CD14-positive monocyte (primary cell): ENCODE measurements at regions not wholly inside any gene's neighbourhood (a gene's known extent, or its start where the extent isn't known, plus 50 kb on each side); places are given as distances from the start of the nearest gene placed in this dataset.

ENCODE experiments used
- DNase-seq, 3 donors: peaks; one replicate each; pipeline ENCODE4 v3.0.0-alpha.2; 2011 to 2022
- H2AFZ ChIP-seq: 2 replicates; pipeline ENCODE4 v1.6.0; 2012; ENCODE audit warnings: mild to moderate bottlenecking, low read depth, low read length, inconsistent platforms; ENCODE audit not compliant: insufficient read depth, poor library complexity, severe bottlenecking
- H3K27ac ChIP-seq, 2 donors: 1 replicate in 1 of 2; 2 replicates in 1 of 2; pipeline ENCODE4 v1.5.1; 2012 to 2013; ENCODE audit warnings: low read length in 2 of 2, control low read depth in 1 of 2, inconsistent platforms in 1 of 2, low read depth in 1 of 2, mild to moderate bottlenecking in 1 of 2
- H3K27me3 ChIP-seq, 2 donors: one replicate each; pipeline versions ENCODE4 v1.6.0 to v1.6.1; 2011 to 2013; ENCODE audit warnings: low read length in 2 of 2; ENCODE audit not compliant: control insufficient read depth in 2 of 2, insufficient read depth in 2 of 2
- H3K36me3 ChIP-seq, 2 donors: replicated peaks in 1 of 2; 1 replicate in 1 of 2; 2 replicates in 1 of 2; pipeline versions ENCODE4 v1.5.1 to v1.6.1; 2012 to 2013; ENCODE audit warnings: low read length in 2 of 2, control low read depth in 1 of 2, inconsistent platforms in 1 of 2, mild to moderate bottlenecking in 1 of 2; ENCODE audit not compliant: insufficient read depth in 2 of 2, control insufficient read depth in 1 of 2
- H3K4me1 ChIP-seq, 2 donors: 1 replicate in 1 of 2; 2 replicates in 1 of 2; pipeline versions ENCODE4 v1.5.1 to v1.6.1; 2012 to 2013; ENCODE audit warnings: low read length in 2 of 2, control low read depth in 1 of 2, inconsistent platforms in 1 of 2, mild to moderate bottlenecking in 1 of 2, moderate library complexity in 1 of 2; ENCODE audit not compliant: insufficient read depth in 2 of 2, control insufficient read depth in 1 of 2
- H3K4me2 ChIP-seq: replicated peaks from 2 replicates; pipeline ENCODE3; 2012; ENCODE audit warnings: low read length, moderate library complexity, mild to moderate bottlenecking; ENCODE audit not compliant: poor library complexity, severe bottlenecking; ENCODE audit errors: extremely low read depth
- H3K4me3 ChIP-seq, 3 experiments: fragments of 200-600 bp in 1 of 3; sonication (generic) in 1 of 3; replicated peaks in 1 of 3; 1 replicate in 2 of 3; 2 replicates in 1 of 3; pipeline ENCODE4 v1.5.1; 2011 to 2013; ENCODE audit warnings: low read length in 3 of 3, mild to moderate bottlenecking in 3 of 3, control low read depth in 2 of 3, low read depth in 2 of 3, inconsistent platforms in 1 of 3, moderate library complexity in 1 of 3
- H3K79me2 ChIP-seq: 2 replicates; pipeline ENCODE4 v1.6.0; 2012; ENCODE audit warnings: mild to moderate bottlenecking, control low read depth, inconsistent platforms, low read length, moderate library complexity; ENCODE audit not compliant: insufficient read depth
- H3K9ac ChIP-seq: 2 replicates; pipeline ENCODE4 v1.6.0; 2017; ENCODE audit warnings: low read length, mild to moderate bottlenecking; ENCODE audit not compliant: insufficient read depth, poor library complexity, severe bottlenecking
- H3K9me3 ChIP-seq, 2 donors: replicated peaks in 1 of 2; 1 replicate in 1 of 2; 2 replicates in 1 of 2; pipeline versions ENCODE4 v1.5.1 to v1.6.1; 2012 to 2013; ENCODE audit warnings: low read length in 2 of 2, control low read depth in 1 of 2; ENCODE audit not compliant: control insufficient read depth in 1 of 2, insufficient read depth in 1 of 2
- H4K20me1 ChIP-seq: 2 replicates; pipeline ENCODE4 v1.6.0; 2012; ENCODE audit warnings: mild to moderate bottlenecking, low read length, control low read depth, moderate library complexity; ENCODE audit not compliant: insufficient read depth
- H3K27ac Mint-ChIP-seq, 7 donors: one replicate each; pipeline ENCODE4 v1.8.0; 2020; ENCODE audit warnings: mild to moderate bottlenecking in 7 of 7, mixed read lengths in 7 of 7, moderate library complexity in 6 of 7, inconsistent platforms in 2 of 7
- H3K27me3 Mint-ChIP-seq, 3 donors: one replicate each; pipeline ENCODE4 v1.8.0; 2021 to 2022; ENCODE audit warnings: low read depth in 3 of 3, mild to moderate bottlenecking in 3 of 3, mixed read lengths in 3 of 3, moderate library complexity in 3 of 3, inconsistent platforms in 1 of 3
- H3K36me3 Mint-ChIP-seq, 2 donors: one replicate each; pipeline ENCODE4 v1.8.0; 2020; ENCODE audit warnings: mixed read lengths in 2 of 2, inconsistent platforms in 1 of 2, mild to moderate bottlenecking in 1 of 2
- H3K4me1 Mint-ChIP-seq: one replicate; pipeline ENCODE4 v1.8.0; 2020; ENCODE audit warnings: mild to moderate bottlenecking, mixed read lengths
- H3K4me3 Mint-ChIP-seq, 2 donors: one replicate each; pipeline ENCODE4 v1.8.0; 2020; ENCODE audit warnings: mild to moderate bottlenecking in 2 of 2, mixed read lengths in 2 of 2, moderate library complexity in 1 of 2
- H3K9me3 Mint-ChIP-seq, 7 donors: one replicate each; pipeline ENCODE4 v1.8.0; 2020 to 2022; ENCODE audit warnings: mixed read lengths in 7 of 7, mild to moderate bottlenecking in 6 of 7, moderate library complexity in 6 of 7, inconsistent platforms in 2 of 7
- WGBS: methylation state at CpG from one replicate; pipeline ENCODE4 v1.1.5; 2013; ENCODE audit warnings: missing lambda C conversion rate; ENCODE audit not compliant: insufficient coverage; 5-methylcytosine and 5-hydroxymethylcytosine counted together
- intact Hi-C, 2 donors: fragments of 100-400 bp; cut with micrococcal nuclease; formaldehyde crosslinking; loops; one replicate each; pipeline versions ENCODE4 v1.15.0 to v1.15.1; 2023
- TF ChIP-seq, protein P1 (sequence below): fragments of 200-600 bp; IDR thresholded peaks from one replicate; pipeline ENCODE4 v1.8.0; 2022; ENCODE audit warnings: antibody characterized with exemption, mild to moderate bottlenecking

DNA sequence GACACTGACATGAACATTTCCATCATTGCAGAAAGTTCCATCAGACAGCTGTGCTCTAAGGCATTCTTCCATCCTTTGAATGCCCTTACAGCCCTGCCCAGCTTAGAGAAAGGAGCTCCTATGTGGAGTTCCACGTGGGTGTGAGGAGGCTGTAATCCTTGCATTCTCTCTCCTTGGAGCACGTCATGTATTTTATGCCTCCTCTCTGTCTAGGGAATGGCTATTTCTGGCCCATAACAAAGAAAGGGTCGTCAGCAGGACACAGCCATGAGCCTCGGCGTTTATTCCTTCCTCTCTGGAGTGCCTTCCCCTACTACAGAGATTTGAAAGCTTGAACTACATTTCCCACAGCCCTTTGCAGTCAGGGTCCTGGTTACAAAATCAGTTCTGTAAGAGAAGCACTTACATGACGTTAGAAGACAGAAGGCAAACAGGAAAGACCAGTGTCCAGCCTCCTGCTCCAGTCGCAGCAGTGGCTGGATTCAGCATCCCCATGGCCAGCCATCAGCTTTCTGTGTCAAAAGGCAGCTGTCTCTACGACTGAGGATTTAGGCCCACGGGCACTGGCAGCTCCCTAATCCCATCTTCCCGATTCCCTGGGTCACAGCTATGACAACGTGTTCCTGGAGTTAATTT lies 234.9 kb downstream of the TFCP2L1 start:
- Mint-ChIP-seq H3K4me1 (no peaks in the 10 kb centered on the region), H3K27ac (no peak overlapping the region), H3K9me3 (peaks cover 0 to 17% (median 8%) of the 10 kb centered on the region in 7 donors), H3K36me3 (no peaks in the 10 kb centered on the region), H3K27me3 (peaks cover 0 to 9% (median 0%) of the 10 kb centered on the region in 3 donors), H3K4me3 (no peak overlapping the region)
- H3K27ac ChIP-seq: no peak overlapping the region
- intact Hi-C loops: no loop called here
- no peak overlapping the region for H2AFZ ChIP-seq
- H3K36me3 ChIP-seq: no peaks in the 10 kb centered on the region
- H4K20me1 ChIP-seq: no peaks in the 10 kb centered on the region
- H3K4me2 ChIP-seq: no peak overlapping the region
- no peak overlapping the region for H3K4me3 ChIP-seq
- 69% methylated on average over 10 of the region's 11 CpGs for WGBS
- TF ChIP-seq, protein P1, sequence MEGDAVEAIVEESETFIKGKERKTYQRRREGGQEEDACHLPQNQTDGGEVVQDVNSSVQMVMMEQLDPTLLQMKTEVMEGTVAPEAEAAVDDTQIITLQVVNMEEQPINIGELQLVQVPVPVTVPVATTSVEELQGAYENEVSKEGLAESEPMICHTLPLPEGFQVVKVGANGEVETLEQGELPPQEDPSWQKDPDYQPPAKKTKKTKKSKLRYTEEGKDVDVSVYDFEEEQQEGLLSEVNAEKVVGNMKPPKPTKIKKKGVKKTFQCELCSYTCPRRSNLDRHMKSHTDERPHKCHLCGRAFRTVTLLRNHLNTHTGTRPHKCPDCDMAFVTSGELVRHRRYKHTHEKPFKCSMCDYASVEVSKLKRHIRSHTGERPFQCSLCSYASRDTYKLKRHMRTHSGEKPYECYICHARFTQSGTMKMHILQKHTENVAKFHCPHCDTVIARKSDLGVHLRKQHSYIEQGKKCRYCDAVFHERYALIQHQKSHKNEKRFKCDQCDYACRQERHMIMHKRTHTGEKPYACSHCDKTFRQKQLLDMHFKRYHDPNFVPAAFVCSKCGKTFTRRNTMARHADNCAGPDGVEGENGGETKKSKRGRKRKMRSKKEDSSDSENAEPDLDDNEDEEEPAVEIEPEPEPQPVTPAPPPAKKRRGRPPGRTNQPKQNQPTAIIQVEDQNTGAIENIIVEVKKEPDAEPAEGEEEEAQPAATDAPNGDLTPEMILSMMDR: no peak
- H3K4me1 ChIP-seq: no peaks in the 10 kb centered on the region
- no peaks in the 10 kb centered on the region for H3K9me3 ChIP-seq
- DNase-seq: no peak
- H3K27me3 ChIP-seq: no peaks in the 10 kb centered on the region
- H3K79me2 ChIP-seq: no peaks in the 10 kb centered on the region
- H3K9ac ChIP-seq: no peak overlapping the region

DNA sequence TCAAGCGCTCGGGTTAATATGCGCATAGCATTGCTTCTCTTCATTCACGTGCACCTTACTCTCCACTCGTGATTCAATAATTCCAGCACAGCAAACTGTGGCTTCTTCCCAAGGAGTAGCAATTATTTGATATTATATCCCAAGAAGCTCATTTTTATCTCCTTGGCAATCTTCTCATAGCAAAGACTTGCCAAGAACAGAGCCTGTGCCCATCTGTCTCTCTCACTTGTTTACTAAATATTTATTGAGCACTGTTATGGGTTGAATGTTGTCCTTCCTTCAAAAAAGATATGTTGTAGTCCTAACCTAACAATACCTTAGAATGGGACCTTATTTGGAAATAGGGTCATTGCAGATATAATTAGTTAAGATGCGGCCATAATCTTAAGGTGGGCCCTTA lies 233.7 kb downstream of the TFCP2L1 start:
- no peaks in the 10 kb centered on the region for H3K4me1 Mint-ChIP-seq
- TF ChIP-seq, protein P1: no peak
- no CpG with 5 or more reads among the region's 6 CpGs for WGBS

More for the DNA sequence above, 233.7 kb downstream of the TFCP2L1 start:
- Histone ChIP-seq H3K9ac (no peak overlapping the region), H3K9me3 (no peaks in the 10 kb centered on the region), H3K27me3 (no peaks in the 10 kb centered on the region), H3K36me3 (no peaks in the 10 kb centered on the region), H3K4me3 (no peak overlapping the region), H2AFZ (no peak overlapping the region), H3K4me2 (no peak overlapping the region), H3K79me2 (no peaks in the 10 kb centered on the region), H4K20me1 (no peaks in the 10 kb centered on the region), H3K4me1 (no peaks in the 10 kb centered on the region), H3K27ac (no peak overlapping the region)
- Mint-ChIP-seq H3K4me3 (no peak overlapping the region), H3K27me3 (peaks cover 0 to 11% (median 2%) of the 10 kb centered on the region in 3 donors), H3K27ac (no peak overlapping the region), H3K36me3 (no peaks in the 10 kb centered on the region), H3K9me3 (peaks cover 0 to 17% (median 8%) of the 10 kb centered on the region in 7 donors)
- DNase-seq: no peak
- intact Hi-C loops: no loop called here
